ENCODE measurements at regions not wholly inside any gene's neighbourhood (a gene's known extent, or its start where the extent isn't known, plus 50 kb on each side); places are given as distances from the start of the nearest gene placed in this dataset.

DNA sequence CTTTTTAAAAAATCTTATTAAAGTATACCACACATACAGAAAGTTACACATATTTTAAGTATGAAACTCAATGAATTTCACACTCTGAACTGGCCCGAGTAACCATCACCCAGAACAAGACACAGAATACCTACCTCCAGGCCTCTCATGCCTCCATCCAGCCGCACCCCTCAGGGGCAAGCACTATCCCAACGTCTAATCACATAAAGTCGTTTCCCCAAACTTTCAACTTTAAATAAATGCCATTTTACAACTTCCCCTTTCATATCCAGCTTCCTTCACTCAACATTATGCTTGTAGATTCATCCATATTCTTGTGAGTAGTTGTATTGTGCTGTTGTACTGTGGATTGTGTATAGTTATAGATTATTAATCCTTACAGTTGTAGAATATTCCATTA, 539.1 kb downstream of the CD83 start:
- no peak for DNase-seq

GRCh38 chr6:14658030-14658429, 540.5 kb downstream of the CD83 start:
- no peak for DNase-seq

- DNase-seq: no peak
These were observed 541.5 kb downstream of the CD83 start for GRCh38 chr6:14658886-14659561.

GRCh38 chr6:14659841-14660240, 542.3 kb downstream of the CD83 start:
- no peak for DNase-seq

- peak; percentile 25 for DNase-seq
These were observed 543.4 kb downstream of the CD83 start for GRCh38 chr6:14660806-14661579.

- no peak for DNase-seq
These were observed 544.1 kb downstream of the CD83 start for GRCh38 chr6:14661691-14662090.

DNA sequence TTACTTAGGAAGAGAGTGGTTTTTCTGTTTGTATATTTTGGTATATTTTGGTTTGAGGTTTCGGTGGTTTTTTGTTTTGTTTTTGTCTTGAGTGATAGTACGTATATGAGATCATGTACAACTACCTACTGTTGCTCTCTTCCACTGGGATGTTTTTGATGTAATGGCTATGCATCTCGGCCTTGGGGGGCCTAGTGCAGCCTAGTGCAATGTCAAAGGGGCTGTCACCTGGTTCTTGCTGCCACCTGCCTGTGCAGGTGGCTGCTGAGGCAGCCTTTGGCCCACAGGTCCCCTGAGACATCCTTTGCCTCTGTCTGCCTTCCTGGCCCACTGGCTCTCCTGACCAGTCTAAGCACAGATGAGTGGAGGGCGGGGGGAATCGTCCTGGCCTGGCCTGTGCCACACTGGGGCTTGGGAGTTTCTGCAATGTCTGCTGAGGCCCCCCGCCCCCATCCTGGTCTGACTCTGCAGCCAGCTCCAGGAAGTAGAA, 546.6 kb downstream of the CD83 start:
- no peak for DNase-seq

- no peak for DNase-seq
These were observed 547.2 kb downstream of the CD83 start for GRCh38 chr6:14664621-14665315.

DNA sequence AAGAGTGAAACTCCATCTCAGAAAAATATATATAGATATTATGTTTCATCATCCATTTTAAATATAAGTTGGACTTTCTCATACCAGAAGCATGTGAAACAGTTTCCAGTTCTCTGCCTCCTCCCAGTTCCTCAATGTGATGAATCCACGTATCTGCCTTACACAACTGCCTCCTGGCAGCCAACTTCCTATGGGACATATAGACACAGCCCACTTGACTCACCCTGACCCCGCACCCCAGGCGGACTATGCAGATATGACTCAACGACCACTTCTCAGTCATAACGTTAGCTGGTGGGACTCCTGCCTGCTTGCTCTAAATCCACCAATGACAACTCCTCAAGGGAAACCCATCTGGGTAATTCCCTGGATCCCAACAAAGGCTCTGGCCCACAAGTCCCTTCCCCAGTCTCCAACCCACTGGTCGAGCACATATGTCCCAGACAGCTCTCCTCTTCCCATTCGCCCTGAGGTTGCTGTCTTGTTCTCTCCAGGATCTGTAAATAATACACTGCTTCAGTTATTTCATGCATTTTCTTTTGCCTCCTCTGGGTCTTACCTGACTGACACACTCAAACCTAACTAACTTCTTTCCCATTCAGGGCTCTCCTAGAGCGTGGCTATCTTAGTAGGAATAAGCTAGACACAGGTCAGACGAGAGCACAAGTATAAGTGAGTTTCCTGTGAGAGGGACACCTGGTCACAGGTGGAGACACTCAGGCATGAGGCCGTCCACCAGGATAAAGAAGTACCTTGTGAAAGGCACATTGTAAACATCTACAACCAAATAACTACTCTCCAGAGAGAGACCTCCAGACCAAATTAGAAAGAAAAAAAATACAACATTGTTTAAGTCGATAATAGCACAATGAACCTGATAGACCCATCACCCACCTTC, 548.5 kb downstream of the CD83 start:
- DNase-seq: peak; percentile 13

DNA sequence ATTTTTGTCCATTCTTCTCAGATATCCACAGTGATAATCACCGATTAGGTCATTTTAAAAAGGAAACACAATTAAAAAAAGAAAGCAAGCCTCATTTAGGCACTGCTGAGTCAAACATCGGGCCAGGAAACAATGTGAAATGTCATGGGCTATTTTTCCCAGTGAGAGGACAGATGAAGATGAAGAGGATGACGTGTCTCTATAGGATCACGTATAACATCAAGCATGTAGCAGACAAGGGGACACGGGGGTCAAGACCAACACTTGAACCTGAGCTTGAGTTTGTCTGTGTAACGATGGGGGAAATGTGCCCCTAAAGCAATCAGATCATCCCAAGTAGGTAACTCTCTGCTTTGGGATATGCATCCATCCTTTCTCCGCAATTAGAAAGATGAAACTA, 553.2 kb downstream of the CD83 start:
- DNase-seq: no peak

- no peak for DNase-seq
These were observed 553.7 kb downstream of the CD83 start for GRCh38 chr6:14671261-14671681.

- no peak for DNase-seq
These were observed 554.4 kb downstream of the CD83 start for GRCh38 chr6:14671937-14672336.

DNA sequence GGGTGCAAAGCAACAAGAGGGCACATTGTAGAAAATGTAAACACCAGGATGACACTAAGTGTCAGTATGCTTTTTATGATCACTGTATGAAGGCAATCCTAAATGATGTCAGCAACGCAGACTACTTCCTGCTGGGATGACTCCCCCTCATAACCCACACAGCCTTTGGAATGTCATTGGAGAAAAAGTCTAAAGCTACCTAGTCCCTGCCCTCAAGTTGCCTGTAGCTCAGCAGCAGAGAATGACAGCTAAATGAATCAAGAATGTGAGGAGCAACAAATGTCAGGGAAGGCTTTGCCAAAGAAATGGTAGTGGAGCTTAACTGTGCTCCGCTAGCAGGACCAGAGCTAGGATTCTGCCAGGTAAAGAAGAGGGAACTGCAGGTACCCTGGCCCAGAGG, 555.6 kb downstream of the CD83 start:
- no peak for DNase-seq

GRCh38 chr6:14674458-14674857, 556.9 kb downstream of the CD83 start:
- DNase-seq: no peak

GRCh38 chr6:14674867-14675648, 557.5 kb downstream of the CD83 start:
- DNase-seq: no peak

DNA sequence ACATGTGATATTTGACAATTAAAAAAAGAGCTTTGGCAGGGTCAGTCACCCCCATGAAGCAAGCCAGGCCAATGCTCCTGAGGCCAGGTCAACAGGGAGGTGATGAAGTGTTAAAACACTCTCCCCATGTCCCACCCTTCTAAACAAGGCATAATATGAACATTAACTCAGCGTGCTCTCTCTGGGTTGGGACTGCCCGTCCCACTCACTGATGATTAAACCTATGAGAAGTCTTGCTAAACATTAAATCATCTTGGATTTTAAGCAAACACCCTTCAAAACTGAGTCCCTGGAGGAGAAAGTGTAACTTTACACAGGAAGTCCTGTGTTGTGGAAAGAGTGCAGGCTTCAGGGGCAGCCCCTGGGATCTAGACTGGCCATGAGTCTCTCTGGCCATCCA, 558.5 kb downstream of the CD83 start:
- DNase-seq: no peak

- no peak for DNase-seq
These were observed 559.6 kb downstream of the CD83 start for GRCh38 chr6:14676977-14677781.

- DNase-seq: no peak
These were observed 564.0 kb upstream of the JARID2 start for GRCh38 chr6:14681699-14682487.

DNA sequence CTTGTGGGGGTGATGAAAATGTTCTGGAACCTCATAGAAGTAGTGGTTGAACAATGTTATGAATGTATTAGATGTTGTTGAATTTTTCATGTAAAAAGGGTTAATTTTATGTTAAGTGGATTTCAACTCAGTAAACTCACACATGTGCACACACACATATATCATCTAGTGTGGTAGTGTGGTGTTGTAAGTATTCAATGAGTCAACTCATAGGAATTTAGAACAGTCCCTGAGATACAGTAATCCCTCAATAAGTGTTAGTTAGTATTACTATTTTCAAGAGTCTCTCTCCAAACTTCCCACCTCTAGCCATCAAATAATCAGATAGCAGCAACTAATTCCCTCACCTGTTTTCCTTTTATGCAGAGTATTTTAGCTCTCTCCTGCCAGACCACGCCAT, 563.1 kb upstream of the JARID2 start:
- no peak for DNase-seq

DNA sequence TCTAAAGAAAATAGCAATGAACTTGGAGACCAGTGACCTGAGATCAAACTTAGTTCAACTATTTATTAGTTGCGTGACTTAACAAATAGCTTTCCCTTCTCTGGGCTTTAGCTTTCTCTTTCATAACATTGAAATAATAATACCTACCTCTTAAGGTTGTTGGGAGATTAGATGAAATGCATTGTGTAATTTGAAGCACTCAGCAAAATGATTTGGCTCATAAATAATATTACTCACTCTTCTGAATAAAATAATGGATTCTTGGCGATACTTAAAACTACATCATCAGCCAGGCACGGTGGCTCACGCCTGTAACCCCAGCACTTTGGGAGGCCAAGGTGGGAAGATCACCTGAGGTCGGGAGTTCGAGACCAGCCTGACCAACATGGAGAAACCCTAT, 556.2 kb upstream of the JARID2 start:
- DNase-seq: no peak
